Osteocyte (in vitro differentiated cells): ENCODE measurements at regions not wholly inside any gene's neighbourhood (a gene's known extent, or its start where the extent isn't known, plus 50 kb on each side); places are given as distances from the start of the nearest gene placed in this dataset.

Experiments used
- DNase-seq: peaks from one replicate; pipeline ENCODE4 v3.0.0; 2021; ENCODE audit warnings: mixed read lengths; ENCODE audit not compliant: unreplicated experiment; ENCODE audit errors: extremely low spot score
- H3K27ac Mint-ChIP-seq: one replicate; pipeline ENCODE4 v1.8.0; 2021; ENCODE audit warnings: mild to moderate bottlenecking, mixed read lengths; ENCODE audit not compliant: unreplicated experiment
- H3K27me3 Mint-ChIP-seq: one replicate; pipeline ENCODE4 v1.8.0; 2021; ENCODE audit warnings: mixed read lengths; ENCODE audit not compliant: unreplicated experiment
- H3K36me3 Mint-ChIP-seq: one replicate; pipeline ENCODE4 v1.8.0; 2021; ENCODE audit warnings: mixed read lengths; ENCODE audit not compliant: unreplicated experiment
- H3K4me1 Mint-ChIP-seq: one replicate; pipeline ENCODE4 v1.8.0; 2021; ENCODE audit warnings: mixed read lengths; ENCODE audit not compliant: unreplicated experiment
- H3K4me3 Mint-ChIP-seq: one replicate; pipeline ENCODE4 v1.8.0; 2021; ENCODE audit warnings: mild to moderate bottlenecking, moderate library complexity, mixed read lengths; ENCODE audit not compliant: unreplicated experiment
- H3K9me3 Mint-ChIP-seq: one replicate; pipeline ENCODE4 v1.8.0; 2021; ENCODE audit warnings: mixed read lengths; ENCODE audit not compliant: unreplicated experiment
- TF ChIP-seq, protein P1 (sequence below): fragments of 200-600 bp; sonication (generic); IDR thresholded peaks from 2 replicates; pipeline ENCODE4 v1.5.0; 2021; ENCODE audit warnings: antibody characterized with exemption, mild to moderate bottlenecking, moderate library complexity

DNA sequence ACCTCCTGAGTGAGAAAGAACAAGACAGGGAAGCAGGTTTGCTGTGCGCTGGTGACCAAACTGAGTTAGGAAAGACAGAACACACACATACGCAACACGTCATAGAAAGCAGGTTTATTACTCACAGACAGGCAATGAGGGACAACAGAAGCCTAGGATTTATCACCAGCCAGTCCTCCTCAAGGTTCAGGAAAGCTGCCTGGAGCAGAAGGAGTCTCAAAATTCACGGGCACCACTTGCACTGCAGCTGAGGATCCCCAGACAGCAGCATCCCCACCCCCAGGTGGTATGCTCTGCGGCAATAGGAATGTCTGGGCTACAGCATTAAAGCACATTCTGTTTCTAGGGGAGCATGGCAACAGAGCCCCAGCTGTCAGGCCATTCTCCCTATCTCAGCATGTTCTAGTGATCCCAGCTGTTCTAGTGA lies 284.4 kb upstream of the RGPD4 start:
- DNase-seq, result no peak
- no peak overlapping the region for H3K4me3 Mint-ChIP-seq
- H3K4me1 Mint-ChIP-seq, result no peaks in the 10 kb centered on the region
- no peaks in the 10 kb centered on the region for H3K9me3 Mint-ChIP-seq
- no peaks in the 10 kb centered on the region for H3K36me3 Mint-ChIP-seq
- TF ChIP-seq, protein P1, sequence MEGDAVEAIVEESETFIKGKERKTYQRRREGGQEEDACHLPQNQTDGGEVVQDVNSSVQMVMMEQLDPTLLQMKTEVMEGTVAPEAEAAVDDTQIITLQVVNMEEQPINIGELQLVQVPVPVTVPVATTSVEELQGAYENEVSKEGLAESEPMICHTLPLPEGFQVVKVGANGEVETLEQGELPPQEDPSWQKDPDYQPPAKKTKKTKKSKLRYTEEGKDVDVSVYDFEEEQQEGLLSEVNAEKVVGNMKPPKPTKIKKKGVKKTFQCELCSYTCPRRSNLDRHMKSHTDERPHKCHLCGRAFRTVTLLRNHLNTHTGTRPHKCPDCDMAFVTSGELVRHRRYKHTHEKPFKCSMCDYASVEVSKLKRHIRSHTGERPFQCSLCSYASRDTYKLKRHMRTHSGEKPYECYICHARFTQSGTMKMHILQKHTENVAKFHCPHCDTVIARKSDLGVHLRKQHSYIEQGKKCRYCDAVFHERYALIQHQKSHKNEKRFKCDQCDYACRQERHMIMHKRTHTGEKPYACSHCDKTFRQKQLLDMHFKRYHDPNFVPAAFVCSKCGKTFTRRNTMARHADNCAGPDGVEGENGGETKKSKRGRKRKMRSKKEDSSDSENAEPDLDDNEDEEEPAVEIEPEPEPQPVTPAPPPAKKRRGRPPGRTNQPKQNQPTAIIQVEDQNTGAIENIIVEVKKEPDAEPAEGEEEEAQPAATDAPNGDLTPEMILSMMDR, result no peak
- H3K27ac Mint-ChIP-seq, result no peak overlapping the region
- peaks cover 16% of the 10 kb centered on the region for H3K27me3 Mint-ChIP-seq

DNA sequence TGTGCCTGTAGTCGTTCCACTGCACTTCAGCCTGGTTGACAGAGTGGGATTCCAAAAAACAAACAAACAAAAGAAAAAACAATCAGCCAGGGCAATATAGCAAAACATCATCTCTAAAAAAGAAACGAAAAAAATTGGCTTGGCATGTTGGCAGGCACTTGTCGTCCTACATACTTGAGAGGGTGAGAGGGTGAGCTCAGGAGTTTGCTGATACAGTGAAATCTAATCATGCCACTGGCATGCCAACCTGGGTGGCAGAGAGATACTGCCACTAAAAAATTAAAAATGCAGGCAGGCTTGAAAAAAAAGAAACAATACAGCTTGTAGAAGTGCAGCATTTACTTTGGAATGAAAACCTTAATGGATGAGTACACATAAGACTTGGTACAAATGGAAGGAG lies 282.9 kb upstream of the RGPD4 start:
- no peaks in the 10 kb centered on the region for H3K4me1 Mint-ChIP-seq
- peaks cover 13% of the 10 kb centered on the region for H3K27me3 Mint-ChIP-seq
- H3K27ac Mint-ChIP-seq, result no peak overlapping the region
- H3K9me3 Mint-ChIP-seq, result no peaks in the 10 kb centered on the region
- TF ChIP-seq, protein P1, result no peak
- no peak overlapping the region for H3K4me3 Mint-ChIP-seq
- no peak for DNase-seq
- no peaks in the 10 kb centered on the region for H3K36me3 Mint-ChIP-seq

DNA sequence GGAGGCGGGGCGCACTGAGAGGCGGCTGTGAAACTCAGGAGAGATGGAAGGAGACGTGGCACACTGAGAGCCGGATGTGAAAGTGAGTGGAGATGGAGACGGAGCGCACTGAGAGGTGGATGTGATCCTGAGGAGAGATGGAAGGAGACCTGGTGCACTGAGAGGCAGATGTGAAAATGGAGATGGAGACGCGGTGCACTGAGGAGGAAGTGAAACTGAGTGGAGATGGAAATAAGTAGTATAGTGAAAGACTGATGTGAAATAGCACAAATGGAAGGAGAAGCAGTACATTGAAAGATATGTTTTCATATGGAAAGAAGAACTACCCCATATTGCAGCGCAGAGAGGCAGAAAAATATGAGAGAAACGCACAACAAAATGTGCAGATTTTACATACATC lies 281.6 kb upstream of the RGPD4 start:
- DNase-seq, result no peak
- peaks cover 10% of the 10 kb centered on the region for H3K27me3 Mint-ChIP-seq
- H3K4me1 Mint-ChIP-seq, result no peaks in the 10 kb centered on the region
- H3K27ac Mint-ChIP-seq, result no peak overlapping the region
- no peaks in the 10 kb centered on the region for H3K9me3 Mint-ChIP-seq
- TF ChIP-seq, protein P1, result no peak
- H3K36me3 Mint-ChIP-seq, result no peaks in the 10 kb centered on the region
- no peak overlapping the region for H3K4me3 Mint-ChIP-seq

DNA sequence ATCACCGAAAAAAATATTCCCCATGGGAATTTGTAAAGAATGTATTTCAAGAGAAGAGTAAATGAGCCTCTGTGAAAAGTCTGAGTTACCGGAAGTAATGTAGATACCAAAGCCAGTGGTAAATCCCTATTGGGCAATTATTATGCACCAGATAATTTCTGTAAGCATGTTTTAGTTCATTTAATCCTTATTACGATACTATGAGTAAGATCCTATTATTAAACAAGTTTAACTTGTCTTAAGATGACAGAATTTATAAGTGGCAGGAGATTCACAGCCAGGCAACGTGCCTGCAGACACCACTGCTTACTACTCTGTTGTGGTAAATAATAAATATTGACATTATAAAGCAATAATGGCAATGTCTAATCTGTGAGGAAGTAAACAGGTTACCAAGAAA lies 280.8 kb upstream of the RGPD4 start:
- TF ChIP-seq, protein P1, result no peak
- Mint-ChIP-seq H3K27me3 (peaks cover 8% of the 10 kb centered on the region), H3K9me3 (no peaks in the 10 kb centered on the region), H3K36me3 (no peaks in the 10 kb centered on the region), H3K4me3 (no peak overlapping the region), H3K4me1 (no peaks in the 10 kb centered on the region), H3K27ac (no peak overlapping the region)
- DNase-seq, result no peak

DNA sequence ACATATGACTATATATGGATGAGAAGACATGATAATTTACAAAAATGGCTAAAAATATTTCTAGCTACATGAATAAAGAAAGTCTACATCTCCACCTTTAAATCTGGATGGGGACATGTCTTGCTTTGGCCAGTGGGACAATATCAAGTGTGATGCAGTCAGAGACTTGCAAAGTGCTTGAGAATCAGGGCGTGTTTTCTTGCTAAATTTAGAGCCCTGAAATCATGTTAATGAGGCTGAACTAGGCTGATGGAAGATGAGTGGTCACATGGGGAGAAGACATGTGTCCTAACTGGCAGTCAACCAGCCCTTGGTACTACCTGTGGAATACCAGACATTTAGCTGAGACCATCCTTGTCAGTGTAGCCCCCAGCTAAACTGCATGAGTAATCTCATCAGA lies 278.5 kb upstream of the RGPD4 start:
- TF ChIP-seq, protein P1, result no peak
- peaks cover 10% of the 10 kb centered on the region for H3K27me3 Mint-ChIP-seq
- no peaks in the 10 kb centered on the region for H3K9me3 Mint-ChIP-seq
- H3K4me1 Mint-ChIP-seq, result no peaks in the 10 kb centered on the region
- H3K27ac Mint-ChIP-seq, result no peak overlapping the region
- H3K4me3 Mint-ChIP-seq, result no peak overlapping the region
- no peaks in the 10 kb centered on the region for H3K36me3 Mint-ChIP-seq
- DNase-seq, result no peak
